Body of pancreas (tissue), 4 donors: ENCODE measurements at regions not wholly inside any gene's neighbourhood (a gene's known extent, or its start where the extent isn't known, plus 50 kb on each side); places are given as distances from the start of the nearest gene placed in this dataset.

ENCODE experiments used
- POLR2A ChIP-seq, 3 donors: fragments of 450-650 bp; IDR thresholded peaks; one replicate each; pipeline ENCODE4 v1.6.1; 2016; ENCODE audit warnings: antibody characterized with exemption in 3 of 3, mild to moderate bottlenecking in 2 of 3
- TF ChIP-seq, protein P1 (sequence below), 7 experiments: fragments of 450-650 bp in 4 of 7; fragments of 200-600 bp in 3 of 7; sonication (generic) in 3 of 7; IDR thresholded peaks; one replicate each; pipeline ENCODE4 v1.5.1; 2016 to 2019; ENCODE audit warnings: antibody characterized with exemption in 7 of 7

DNA sequence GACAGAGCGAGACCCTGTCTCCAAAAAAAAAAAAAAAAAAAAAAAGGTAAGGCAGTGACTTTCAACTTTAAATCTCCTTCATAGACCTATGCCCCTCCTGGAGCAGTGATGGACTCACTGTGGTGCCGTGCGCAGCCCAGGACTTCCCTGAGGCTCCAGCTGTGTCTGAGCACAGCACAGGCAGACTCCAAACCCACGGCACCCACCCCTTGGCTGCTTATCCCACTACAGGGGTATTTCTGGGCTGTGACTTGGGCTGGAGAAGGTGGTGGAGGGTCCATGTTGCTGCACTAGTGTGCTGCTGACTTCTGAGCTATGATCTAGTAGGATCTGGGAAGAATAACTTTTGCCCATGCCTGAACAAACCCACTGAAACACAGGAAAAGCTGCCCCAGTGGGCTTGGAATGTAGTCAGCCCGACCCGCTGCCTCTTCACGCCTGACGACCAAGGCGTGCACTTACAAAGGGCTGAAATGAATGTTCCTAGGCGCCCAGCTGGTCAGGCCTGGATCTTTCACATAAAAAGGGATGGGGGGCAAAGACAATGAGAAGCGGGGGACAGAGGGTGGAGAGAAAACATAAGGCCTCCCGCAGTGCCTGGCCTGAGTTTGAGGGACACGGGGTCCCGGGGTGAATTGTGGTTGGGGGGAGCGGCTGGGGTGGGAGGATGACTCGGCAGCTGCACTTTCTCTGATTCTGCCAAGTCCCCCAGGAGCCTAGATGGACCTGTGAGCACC is 83.0 kb downstream of the IRF8 start:
- TF ChIP-seq, protein P1, sequence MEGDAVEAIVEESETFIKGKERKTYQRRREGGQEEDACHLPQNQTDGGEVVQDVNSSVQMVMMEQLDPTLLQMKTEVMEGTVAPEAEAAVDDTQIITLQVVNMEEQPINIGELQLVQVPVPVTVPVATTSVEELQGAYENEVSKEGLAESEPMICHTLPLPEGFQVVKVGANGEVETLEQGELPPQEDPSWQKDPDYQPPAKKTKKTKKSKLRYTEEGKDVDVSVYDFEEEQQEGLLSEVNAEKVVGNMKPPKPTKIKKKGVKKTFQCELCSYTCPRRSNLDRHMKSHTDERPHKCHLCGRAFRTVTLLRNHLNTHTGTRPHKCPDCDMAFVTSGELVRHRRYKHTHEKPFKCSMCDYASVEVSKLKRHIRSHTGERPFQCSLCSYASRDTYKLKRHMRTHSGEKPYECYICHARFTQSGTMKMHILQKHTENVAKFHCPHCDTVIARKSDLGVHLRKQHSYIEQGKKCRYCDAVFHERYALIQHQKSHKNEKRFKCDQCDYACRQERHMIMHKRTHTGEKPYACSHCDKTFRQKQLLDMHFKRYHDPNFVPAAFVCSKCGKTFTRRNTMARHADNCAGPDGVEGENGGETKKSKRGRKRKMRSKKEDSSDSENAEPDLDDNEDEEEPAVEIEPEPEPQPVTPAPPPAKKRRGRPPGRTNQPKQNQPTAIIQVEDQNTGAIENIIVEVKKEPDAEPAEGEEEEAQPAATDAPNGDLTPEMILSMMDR (IDR thresholded peaks at IDR 0.05) = no peak
- no peak for TF ChIP-seq POLR2A (IDR thresholded peaks at IDR 0.05)
